Upper lobe of right lung (tissue), 1 donor: ENCODE measurements at regions not wholly inside any gene's neighbourhood (a gene's known extent, or its start where the extent isn't known, plus 50 kb on each side); places are given as distances from the start of the nearest gene placed in this dataset.

Source experiments
- ATAC-seq: fragments of 200-7000 bp; cut with Tn5 transposase; one replicate; pipeline ENCODE4 v1.9.1; 2020; ENCODE audit warnings: mild to moderate bottlenecking, moderate library complexity
- DNase-seq: peaks from one replicate; pipeline ENCODE4 v3.0.0-alpha.2; 2020
- H3K27ac ChIP-seq: fragments of 200-600 bp; one replicate; pipeline ENCODE4 v1.8.0; 2022
- H3K27me3 ChIP-seq: fragments of 200-600 bp; one replicate; pipeline ENCODE4 v1.8.0; 2022; ENCODE audit warnings: mild to moderate bottlenecking
- H3K36me3 ChIP-seq: fragments of 200-600 bp; one replicate; pipeline ENCODE4 v1.8.0; 2022
- H3K4me1 ChIP-seq: fragments of 200-600 bp; one replicate; pipeline ENCODE4 v1.8.0; 2022
- H3K4me3 ChIP-seq: fragments of 200-600 bp; one replicate; pipeline ENCODE4 v1.8.0; 2022; ENCODE audit warnings: mild to moderate bottlenecking
- H3K9me3 ChIP-seq: fragments of 200-600 bp; one replicate; pipeline ENCODE4 v1.8.0; 2022
- CTCF ChIP-seq: fragments of 200-600 bp; IDR thresholded peaks from one replicate; pipeline ENCODE4 v1.8.0; 2022; ENCODE audit warnings: antibody characterized with exemption
- intact Hi-C: fragments of 100-400 bp; cut with DNase I; formaldehyde crosslinking; loops from one replicate; pipeline ENCODE4 v1.11.0; 2022
- donor health status: DM: no; HTN: yes; CAD: no; lungs with severe emphysema.

GRCh38 chr18:77376733-77377094, 127.1 kb downstream of the GALR1 start:
- H3K4me3 ChIP-seq = no peak overlapping the region
- DNase-seq (no peak), ATAC-seq (no peak)
- H3K4me1 ChIP-seq = no peaks in the 10 kb centered on the region
- no peaks in the 10 kb centered on the region for H3K27me3 ChIP-seq
- intact Hi-C loops = no loop called here
- no peaks in the 10 kb centered on the region for H3K36me3 ChIP-seq
- H3K9me3 ChIP-seq = no peaks in the 10 kb centered on the region
- H3K27ac ChIP-seq = no peak overlapping the region
- TF ChIP-seq CTCF = no peak

DNA sequence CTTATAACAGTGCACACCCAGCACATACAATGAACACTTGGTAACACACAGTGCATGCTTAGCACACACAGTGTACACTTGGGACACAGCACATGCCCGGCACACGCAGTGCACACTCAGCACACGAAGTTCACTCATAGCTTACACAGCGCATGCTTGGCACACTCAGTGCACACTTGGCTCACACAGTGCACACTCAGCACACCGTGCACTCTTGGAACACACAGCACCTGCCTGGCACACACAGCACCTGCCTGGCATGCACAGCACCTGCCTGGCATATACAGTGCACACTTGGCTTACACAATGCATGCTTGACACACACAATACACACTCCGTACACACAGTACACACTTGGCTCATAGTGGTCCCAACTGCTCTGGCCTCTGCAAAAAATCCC, 128.2 kb downstream of the GALR1 start:
- Histone ChIP-seq H3K4me3 (no peak overlapping the region), H3K4me1 (no peaks in the 10 kb centered on the region), H3K27ac (no peak overlapping the region), H3K36me3 (no peaks in the 10 kb centered on the region), H3K27me3 (no peaks in the 10 kb centered on the region), H3K9me3 (no peaks in the 10 kb centered on the region)
- intact Hi-C loops = no loop called here
- no peak for DNase-seq
- ATAC-seq = peak; percentile 42
- no peak for TF ChIP-seq CTCF

- no peak for DNase-seq
- TF ChIP-seq CTCF = no peak
- H3K27me3 ChIP-seq = no peaks in the 10 kb centered on the region
- H3K36me3 ChIP-seq = no peaks in the 10 kb centered on the region
- intact Hi-C loops = no loop called here
- no peak overlapping the region for H3K27ac ChIP-seq
- H3K4me3 ChIP-seq = no peak overlapping the region
- no peaks in the 10 kb centered on the region for H3K4me1 ChIP-seq
- ATAC-seq = no peak
- no peaks in the 10 kb centered on the region for H3K9me3 ChIP-seq
Measured at GRCh38 chr18:77379976-77380509, 130.4 kb downstream of the GALR1 start.

DNA sequence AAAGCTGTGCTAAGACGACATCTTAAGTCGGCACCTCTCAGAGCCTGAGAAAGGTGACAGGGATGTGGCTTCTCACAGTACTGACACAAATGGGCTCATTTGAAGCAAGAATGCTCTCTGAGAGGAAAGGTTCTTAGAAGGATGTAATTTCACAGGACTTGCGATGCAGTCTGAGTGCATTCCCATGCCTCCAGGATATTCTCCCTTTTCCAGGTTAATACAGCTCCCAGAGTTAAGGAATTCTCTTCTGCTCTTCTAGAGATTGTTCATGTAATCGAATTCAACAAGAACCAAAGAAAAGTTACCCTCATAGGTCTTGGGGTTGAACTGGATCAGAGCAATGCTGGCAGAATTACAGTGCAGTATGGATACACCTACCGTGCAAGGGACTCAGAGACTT, 131.0 kb downstream of the GALR1 start:
- Histone ChIP-seq H3K9me3 (no peaks in the 10 kb centered on the region), H3K27ac (no peak overlapping the region), H3K27me3 (no peaks in the 10 kb centered on the region), H3K4me1 (no peaks in the 10 kb centered on the region), H3K4me3 (no peak overlapping the region), H3K36me3 (no peaks in the 10 kb centered on the region)
- intact Hi-C loops = no loop called here
- DNase-seq = no peak
- no peak for TF ChIP-seq CTCF
- no peak for ATAC-seq

- Histone ChIP-seq H3K4me3 (no peak overlapping the region), H3K9me3 (no peaks in the 10 kb centered on the region), H3K27me3 (no peaks in the 10 kb centered on the region), H3K36me3 (no peaks in the 10 kb centered on the region), H3K4me1 (no peaks in the 10 kb centered on the region), H3K27ac (no peak overlapping the region)
- TF ChIP-seq CTCF = no peak
- intact Hi-C loops = no loop called here
- no peak for ATAC-seq
- no peak for DNase-seq
Measured at GRCh38 chr18:77392321-77392720, 142.7 kb downstream of the GALR1 start.

- ATAC-seq (no peak), DNase-seq (no peak)
- no peaks in the 10 kb centered on the region for H3K4me1 ChIP-seq
- H3K27ac ChIP-seq = no peak overlapping the region
- no peaks in the 10 kb centered on the region for H3K27me3 ChIP-seq
- no peak overlapping the region for H3K4me3 ChIP-seq
- H3K36me3 ChIP-seq = no peaks in the 10 kb centered on the region
- no peaks in the 10 kb centered on the region for H3K9me3 ChIP-seq
- TF ChIP-seq CTCF = no peak
- intact Hi-C loops = no loop called here
Measured at GRCh38 chr18:77393519-77393918, 143.9 kb downstream of the GALR1 start.
